ENCODE measurements at regions not wholly inside any gene's neighbourhood (a gene's known extent, or its start where the extent isn't known, plus 50 kb on each side); places are given as distances from the start of the nearest gene placed in this dataset.

GRCh38 chr20:60529149-60529548, 570.9 kb downstream of the CDH26 start:
- DNase-seq, result no peak

GRCh38 chr20:60535211-60535610, 577.0 kb downstream of the CDH26 start:
- DNase-seq, result no peak

GRCh38 chr20:60540591-60540990, 582.4 kb downstream of the CDH26 start:
- DNase-seq, result no peak

GRCh38 chr20:60541991-60542390, 583.8 kb downstream of the CDH26 start:
- no peak for DNase-seq

GRCh38 chr20:60543598-60543997, 585.4 kb downstream of the CDH26 start:
- no peak for DNase-seq

GRCh38 chr20:60553095-60553494, 594.9 kb downstream of the CDH26 start:
- no peak for DNase-seq

GRCh38 chr20:60558486-60558885, 600.3 kb downstream of the CDH26 start:
- DNase-seq, result no peak

GRCh38 chr20:60559462-60559861, 601.2 kb downstream of the CDH26 start:
- no peak for DNase-seq

GRCh38 chr20:60561052-60561451, 602.8 kb downstream of the CDH26 start:
- no peak for DNase-seq

- DNase-seq, result no peak
Observed at GRCh38 chr20:60565083-60565482, 606.9 kb downstream of the CDH26 start.

GRCh38 chr20:60565551-60565950, 607.3 kb downstream of the CDH26 start:
- DNase-seq, result no peak

GRCh38 chr20:60569116-60569515, 610.9 kb downstream of the CDH26 start:
- DNase-seq, result no peak

- DNase-seq, result no peak
Observed at GRCh38 chr20:60570481-60571277, 612.5 kb downstream of the CDH26 start.

- DNase-seq, result no peak
Observed at GRCh38 chr20:60573003-60573680, 614.9 kb downstream of the CDH26 start.

- no peak for DNase-seq
Observed at GRCh38 chr20:60576236-60576635, 618.0 kb downstream of the CDH26 start.

GRCh38 chr20:60579941-60580515, 621.8 kb downstream of the CDH26 start:
- no peak for DNase-seq

GRCh38 chr20:60581606-60582115, 623.4 kb downstream of the CDH26 start:
- DNase-seq, result no peak

GRCh38 chr20:60583741-60584140, 625.5 kb downstream of the CDH26 start:
- no peak for DNase-seq

GRCh38 chr20:60584221-60584620, 626.0 kb downstream of the CDH26 start:
- DNase-seq, result no peak

GRCh38 chr20:60585651-60586050, 627.4 kb downstream of the CDH26 start:
- no peak for DNase-seq

GRCh38 chr20:60586269-60587050, 628.2 kb downstream of the CDH26 start:
- no peak for DNase-seq

- DNase-seq, result no peak
Observed at GRCh38 chr20:60587986-60588385, 629.8 kb downstream of the CDH26 start.

- no peak for DNase-seq
Observed at GRCh38 chr20:60589623-60590022, 631.4 kb downstream of the CDH26 start.
